ENCODE measurements at regions not wholly inside any gene's neighbourhood (a gene's known extent, or its start where the extent isn't known, plus 50 kb on each side); places are given as distances from the start of the nearest gene placed in this dataset.

DNA sequence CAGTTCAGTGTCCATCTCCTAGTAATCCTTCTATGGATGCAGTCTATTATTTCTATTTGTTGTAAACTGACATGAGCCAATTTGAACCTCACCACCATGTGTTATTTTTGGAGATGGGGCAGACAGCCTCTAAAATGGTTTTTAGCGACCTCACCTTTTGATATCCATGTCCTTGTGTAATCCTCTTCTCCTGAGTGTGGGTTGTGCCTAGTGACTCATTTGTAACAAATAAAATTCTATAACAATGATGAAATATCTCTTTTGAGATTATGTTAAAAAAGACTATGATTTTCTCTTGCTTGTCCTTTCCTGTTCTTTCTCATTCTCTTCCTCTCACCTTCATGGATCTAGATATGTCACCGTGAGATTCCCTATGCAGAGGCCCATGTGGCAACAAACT, 554.6 kb upstream of the ANO3 start:
- TF ChIP-seq EZH2 (IDR thresholded peaks at IDR 0.05; ENCODE audit: insufficient read depth, poor library complexity, severe bottlenecking) (no peak), EZH2phosphoT487 (IDR thresholded peaks at IDR 0.05; ENCODE audit: insufficient read depth, low read depth) (no peak)

Data from GM23248 (cell line).